IMR-90 (cell line): ENCODE measurements at regions not wholly inside any gene's neighbourhood (a gene's known extent, or its start where the extent isn't known, plus 50 kb on each side); places are given as distances from the start of the nearest gene placed in this dataset.

Experiments used
- ATAC-seq: fragments of 200-7000 bp; cut with Tn5 transposase; 2 replicates; pipeline ENCODE4 v1.9.1; 2020; ENCODE audit warnings: low read depth, mild to moderate bottlenecking, moderate library complexity
- BruUV-seq: library from RNA; stranded (reverse); fragments of 400-500 nt; replicated peaks from 2 replicates; lab custom pipeline; 2021; lab: Mats Ljungman, UMichigan
- CTCF ChIA-PET: fragments of 300-600 bp; formaldehyde crosslinking; extraction: SDS; loops from one replicate; lab custom pipeline; 2021; ENCODE audit warnings: antibody characterized with exemption; lab: Yijun Ruan, JAX
- POLR2A ChIA-PET: fragments of 300-600 bp; sonication (Branson Sonifier 250); formaldehyde crosslinking; loops from one replicate; lab custom pipeline; 2022; ENCODE audit warnings: antibody characterized with exemption; ENCODE audit not compliant: unreplicated experiment; lab: Charles Lee
- DNase-seq: peaks from one replicate; pipeline ENCODE4 v3.0.0; 2013
- H2AFZ ChIP-seq: replicated peaks from 2 replicates; pipeline ENCODE3; 2013; ENCODE audit warnings: low read length, mild to moderate bottlenecking; ENCODE audit not compliant: poor library complexity
- H2AK5ac ChIP-seq: 2 replicates; pipeline ENCODE4 v1.6.1; 2013; ENCODE audit warnings: low read depth, low read length, inconsistent platforms
- H2AK9ac ChIP-seq: replicated peaks from 2 replicates; pipeline ENCODE3; 2013; ENCODE audit warnings: mild to moderate bottlenecking, low read depth, low read length, moderate library complexity; ENCODE audit not compliant: poor library complexity
- H2BK120ac ChIP-seq: 2 replicates; pipeline ENCODE4 v1.6.1; 2013; ENCODE audit warnings: low read depth, low read length, inconsistent platforms
- H2BK15ac ChIP-seq: 3 replicates; pipeline ENCODE4 v1.6.1; 2013; ENCODE audit warnings: low read depth, low read length, inconsistent platforms
- H2BK20ac ChIP-seq: 2 replicates; pipeline ENCODE4 v1.6.1; 2013; ENCODE audit warnings: low read depth, mild to moderate bottlenecking, inconsistent platforms, low read length, moderate library complexity
- H2BK5ac ChIP-seq: 2 replicates; pipeline ENCODE4 v1.6.1; 2013; ENCODE audit warnings: mild to moderate bottlenecking, low read depth, low read length, inconsistent platforms; ENCODE audit not compliant: poor library complexity, severe bottlenecking
- H3K14ac ChIP-seq: replicated peaks from 2 replicates; pipeline ENCODE4 v1.6.1; 2013; ENCODE audit warnings: low read depth, low read length, inconsistent platforms
- H3K18ac ChIP-seq: 2 replicates; pipeline ENCODE4 v1.6.1; 2013; ENCODE audit warnings: low read depth, low read length, control low read depth
- H3K23ac ChIP-seq: 2 replicates; pipeline ENCODE4 v1.6.1; 2013; ENCODE audit warnings: low read depth, low read length, inconsistent platforms
- H3K27ac ChIP-seq: 2 replicates; pipeline ENCODE4 v1.5.1; 2013; ENCODE audit warnings: mild to moderate bottlenecking, control low read depth, low read length; ENCODE audit not compliant: insufficient read depth
- H3K27me3 ChIP-seq: 2 replicates; pipeline ENCODE4 v1.6.1; 2013; ENCODE audit warnings: low read length; ENCODE audit not compliant: control insufficient read depth, insufficient read depth
- H3K36me3 ChIP-seq: 2 replicates; pipeline ENCODE4 v1.6.1; 2013; ENCODE audit warnings: low read length, mixed read lengths; ENCODE audit not compliant: control insufficient read depth, insufficient read depth
- H3K4ac ChIP-seq: 2 replicates; pipeline ENCODE4 v1.6.1; 2013; ENCODE audit warnings: low read depth, low read length, inconsistent platforms
- H3K4me1 ChIP-seq: 2 replicates; pipeline ENCODE4 v1.6.1; 2013; ENCODE audit warnings: low read length, mixed read lengths; ENCODE audit not compliant: control insufficient read depth, insufficient read depth
- H3K4me2 ChIP-seq: 2 replicates; pipeline ENCODE4 v1.6.1; 2013; ENCODE audit warnings: low read depth, mild to moderate bottlenecking, control low read depth, low read length, moderate library complexity
- H3K4me3 ChIP-seq: 2 replicates; pipeline ENCODE4 v1.5.1; 2013; ENCODE audit warnings: low read depth, mild to moderate bottlenecking, control low read depth, low read length, moderate library complexity; ENCODE audit not compliant: insufficient read depth
- H3K56ac ChIP-seq: 2 replicates; pipeline ENCODE4 v1.6.1; 2013; ENCODE audit warnings: low read length, inconsistent platforms; ENCODE audit not compliant: insufficient read depth; ENCODE audit errors: extremely low read depth
- H3K79me1 ChIP-seq, 2 experiments: 2 replicates each; pipeline ENCODE4 v1.6.1; 2013; ENCODE audit warnings: low read length in 2 of 2, inconsistent platforms in 1 of 2, low read depth in 1 of 2
- H3K9ac ChIP-seq: 2 replicates; pipeline ENCODE4 v1.6.1; 2013; ENCODE audit warnings: low read depth, low read length, control low read depth
- H3K9me1 ChIP-seq: 2 replicates; pipeline ENCODE4 v1.6.1; 2013; ENCODE audit warnings: low read length, inconsistent platforms; ENCODE audit not compliant: insufficient read depth
- H3K9me3 ChIP-seq: 2 replicates; pipeline ENCODE4 v1.6.1; 2013; ENCODE audit warnings: low read length; ENCODE audit not compliant: control insufficient read depth, insufficient read depth
- H4K20me1 ChIP-seq: 2 replicates; pipeline ENCODE4 v1.6.1; 2013; ENCODE audit warnings: low read length, inconsistent platforms; ENCODE audit not compliant: insufficient read depth
- H4K5ac ChIP-seq: 2 replicates; pipeline ENCODE4 v1.6.1; 2013; ENCODE audit warnings: mild to moderate bottlenecking, low read depth, low read length, control low read depth
- H4K8ac ChIP-seq, 2 experiments: 2 replicates each; pipeline ENCODE4 v1.6.1; 2013; ENCODE audit warnings: low read depth in 2 of 2, low read length in 2 of 2, control low read depth in 1 of 2, inconsistent platforms in 1 of 2
- H4K91ac ChIP-seq: 2 replicates; pipeline ENCODE4 v1.6.1; 2013; ENCODE audit warnings: low read depth, low read length, inconsistent platforms; ENCODE audit not compliant: insufficient read depth
- BHLHE40 ChIP-seq: fragments of 150-350 bp; IDR thresholded peaks from 2 replicates; pipeline ENCODE4 v1.6.1; 2016; ENCODE audit warnings: mild to moderate bottlenecking, low read depth, low read length
- CEBPB ChIP-seq: IDR thresholded peaks from 2 replicates; pipeline ENCODE4 v1.6.1; 2012; ENCODE audit warnings: low read depth, low read length, improper control_type of control experiment
- CHD1 ChIP-seq: IDR thresholded peaks from 2 replicates; pipeline ENCODE4 v1.6.1; 2012; ENCODE audit warnings: low read depth, low read length, improper control_type of control experiment
- FOS ChIP-seq: fragments of 150-350 bp; IDR thresholded peaks from 2 replicates; pipeline ENCODE4 v1.6.1; 2016; ENCODE audit warnings: low read depth, low read length
- MAFK ChIP-seq: IDR thresholded peaks from 2 replicates; pipeline ENCODE4 v1.6.1; 2012; ENCODE audit warnings: low read depth, low read length, improper control_type of control experiment
- MAZ ChIP-seq: IDR thresholded peaks from 2 replicates; pipeline ENCODE4 v1.6.1; 2012; ENCODE audit warnings: low read depth, mild to moderate bottlenecking, low read length, improper control_type of control experiment, moderate library complexity, borderline replicate concordance
- MXI1 ChIP-seq: IDR thresholded peaks from 2 replicates; pipeline ENCODE4 v1.6.1; 2012; ENCODE audit warnings: low read depth, mild to moderate bottlenecking, low read length, moderate library complexity, borderline replicate concordance
- RFX5 ChIP-seq: IDR thresholded peaks from 2 replicates; pipeline ENCODE4 v1.8.0; 2012; ENCODE audit warnings: low read depth, mild to moderate bottlenecking, low read length, moderate library complexity
- SMC3 ChIP-seq: fragments of 150-350 bp; IDR thresholded peaks from 2 replicates; pipeline ENCODE4 v1.6.1; 2016; ENCODE audit warnings: low read depth, mild to moderate bottlenecking, antibody characterized with exemption, low read length, moderate library complexity
- USF2 ChIP-seq: fragments of 150-350 bp; IDR thresholded peaks from 2 replicates; pipeline ENCODE4 v1.6.1; 2017; ENCODE audit warnings: mild to moderate bottlenecking, antibody characterized with exemption, low read length, low read depth
- dilution Hi-C: fragments of 300-500 bp; cut with HindIII; formaldehyde crosslinking; loops from one replicate; pipeline ENCODE4 v1.14.3; 2018; ENCODE audit warnings: low sequenced_read_pairs; ENCODE audit not compliant: unreplicated experiment
- in situ Hi-C: fragments of 300-500 bp; cut with MboI; formaldehyde crosslinking; loops from 3 replicates; pipeline ENCODE4 v1.14.3; 2019; ENCODE audit warnings: low sequenced_read_pairs, inconsistent platforms, mixed read lengths
- intact Hi-C: fragments of 100-400 bp; cut with micrococcal nuclease; formaldehyde crosslinking; loops from 2 replicates; pipeline ENCODE4 v1.10.0; 2022
- TF ChIP-seq, protein P1 (sequence below): conservative IDR thresholded peaks from 2 replicates; pipeline ENCODE4 v1.5.1; 2012; ENCODE audit warnings: mild to moderate bottlenecking, low read depth, low read length, improper control_type of control experiment
- TF ChIP-seq, protein P2 (sequence below): fragments of 150-350 bp; IDR thresholded peaks from 2 replicates; pipeline ENCODE4 v1.6.1; 2016; ENCODE audit warnings: low read depth, mild to moderate bottlenecking, low read length, moderate library complexity, borderline replicate concordance

- Histone ChIP-seq H2BK20ac (no peak overlapping the region), H3K79me1 (no peaks in the 10 kb centered on the region), H2BK15ac (no peak overlapping the region), H4K5ac (no peak overlapping the region), H2AK9ac (no peak overlapping the region), H3K4ac (no peak overlapping the region), H4K8ac (no peak overlapping the region), H3K56ac (no peak overlapping the region), H3K4me3 (no peak overlapping the region), H3K27me3 (no peaks in the 10 kb centered on the region), H2BK120ac (no peak overlapping the region), H2AFZ (no peak overlapping the region), H3K4me2 (no peak overlapping the region), H3K9me1 (no peaks in the 10 kb centered on the region), H3K9ac (no peak overlapping the region), H3K36me3 (no peaks in the 10 kb centered on the region), H4K20me1 (no peaks in the 10 kb centered on the region), H3K14ac (no peak overlapping the region), H3K18ac (no peak overlapping the region), H2AK5ac (no peak overlapping the region), H3K4me1 (no peaks in the 10 kb centered on the region), H3K23ac (no peak overlapping the region), H3K9me3 (peaks cover 10% of the 10 kb centered on the region; the same call in 1 of the 2 replicates), H4K91ac (no peak overlapping the region), H3K27ac (no peak overlapping the region), H2BK5ac (no peak overlapping the region)
- intact Hi-C loops: no loop called here
- no peak for TF ChIP-seq MAZ
- TF ChIP-seq BHLHE40: no peak
- TF ChIP-seq RFX5: no peak
- no peak for TF ChIP-seq CHD1
- TF ChIP-seq, protein P1, sequence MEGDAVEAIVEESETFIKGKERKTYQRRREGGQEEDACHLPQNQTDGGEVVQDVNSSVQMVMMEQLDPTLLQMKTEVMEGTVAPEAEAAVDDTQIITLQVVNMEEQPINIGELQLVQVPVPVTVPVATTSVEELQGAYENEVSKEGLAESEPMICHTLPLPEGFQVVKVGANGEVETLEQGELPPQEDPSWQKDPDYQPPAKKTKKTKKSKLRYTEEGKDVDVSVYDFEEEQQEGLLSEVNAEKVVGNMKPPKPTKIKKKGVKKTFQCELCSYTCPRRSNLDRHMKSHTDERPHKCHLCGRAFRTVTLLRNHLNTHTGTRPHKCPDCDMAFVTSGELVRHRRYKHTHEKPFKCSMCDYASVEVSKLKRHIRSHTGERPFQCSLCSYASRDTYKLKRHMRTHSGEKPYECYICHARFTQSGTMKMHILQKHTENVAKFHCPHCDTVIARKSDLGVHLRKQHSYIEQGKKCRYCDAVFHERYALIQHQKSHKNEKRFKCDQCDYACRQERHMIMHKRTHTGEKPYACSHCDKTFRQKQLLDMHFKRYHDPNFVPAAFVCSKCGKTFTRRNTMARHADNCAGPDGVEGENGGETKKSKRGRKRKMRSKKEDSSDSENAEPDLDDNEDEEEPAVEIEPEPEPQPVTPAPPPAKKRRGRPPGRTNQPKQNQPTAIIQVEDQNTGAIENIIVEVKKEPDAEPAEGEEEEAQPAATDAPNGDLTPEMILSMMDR: no peak
- TF ChIP-seq MXI1: no peak
- no peak for TF ChIP-seq FOS
- TF ChIP-seq, protein P2, sequence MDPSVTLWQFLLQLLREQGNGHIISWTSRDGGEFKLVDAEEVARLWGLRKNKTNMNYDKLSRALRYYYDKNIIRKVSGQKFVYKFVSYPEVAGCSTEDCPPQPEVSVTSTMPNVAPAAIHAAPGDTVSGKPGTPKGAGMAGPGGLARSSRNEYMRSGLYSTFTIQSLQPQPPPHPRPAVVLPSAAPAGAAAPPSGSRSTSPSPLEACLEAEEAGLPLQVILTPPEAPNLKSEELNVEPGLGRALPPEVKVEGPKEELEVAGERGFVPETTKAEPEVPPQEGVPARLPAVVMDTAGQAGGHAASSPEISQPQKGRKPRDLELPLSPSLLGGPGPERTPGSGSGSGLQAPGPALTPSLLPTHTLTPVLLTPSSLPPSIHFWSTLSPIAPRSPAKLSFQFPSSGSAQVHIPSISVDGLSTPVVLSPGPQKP: no peak
- TF ChIP-seq SMC3: no peak
- no peak for TF ChIP-seq CEBPB
- no peak for TF ChIP-seq USF2
- no peak for TF ChIP-seq MAFK
- DNase-seq (no peak), ATAC-seq (no peak)
- BruUV-seq: no TSS peak
- dilution Hi-C loops: no loop called here
- in situ Hi-C loops: no loop called here
- ChIA-PET CTCF (no interaction called here), POLR2A (no interaction called here)
Observed at GRCh38 chr18:5036523-5036922, 160.5 kb downstream of the AKAIN1 start.
